ENCODE measurements at regions not wholly inside any gene's neighbourhood (a gene's known extent, or its start where the extent isn't known, plus 50 kb on each side); places are given as distances from the start of the nearest gene placed in this dataset.
"Not testable (repeated sequence)": the region's sequence is repeated elsewhere in the genome, so short reads cannot be mapped to it uniquely, and the experiment has no call there.

DNA sequence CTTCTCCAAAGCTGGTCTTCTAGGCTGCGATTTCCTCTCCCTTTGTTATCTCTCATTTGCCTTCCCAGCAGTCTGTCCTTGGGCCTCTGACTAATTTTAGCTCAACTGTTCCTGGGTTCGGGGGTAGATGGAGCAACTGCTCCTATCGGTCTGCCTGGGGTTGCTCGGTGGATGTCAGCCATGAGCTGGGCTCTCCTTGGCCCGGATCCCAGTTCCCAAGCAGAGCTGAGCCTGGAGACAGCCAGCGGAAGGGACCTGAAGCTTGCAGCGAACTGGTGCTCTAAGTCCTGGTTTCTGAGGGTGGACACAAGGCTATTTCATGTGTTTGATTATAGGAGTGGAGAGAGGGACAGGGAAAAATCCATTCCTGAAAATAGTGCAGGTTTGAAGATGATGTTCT, 423.0 kb downstream of the RPS6KC1 start:
- ATAC-seq (no peak), DNase-seq (no peak)

GRCh38 chr1:213481395-213481794, 430.4 kb downstream of the RPS6KC1 start:
- no peak for DNase-seq
- no peak for ATAC-seq

- DNase-seq (no peak), ATAC-seq (peak; percentile 65)
Measured at GRCh38 chr1:213484333-213484732, 433.3 kb downstream of the RPS6KC1 start.

- ATAC-seq, result no peak
- no peak for DNase-seq
Measured at GRCh38 chr1:213484758-213485157, 433.7 kb downstream of the RPS6KC1 start.

DNA sequence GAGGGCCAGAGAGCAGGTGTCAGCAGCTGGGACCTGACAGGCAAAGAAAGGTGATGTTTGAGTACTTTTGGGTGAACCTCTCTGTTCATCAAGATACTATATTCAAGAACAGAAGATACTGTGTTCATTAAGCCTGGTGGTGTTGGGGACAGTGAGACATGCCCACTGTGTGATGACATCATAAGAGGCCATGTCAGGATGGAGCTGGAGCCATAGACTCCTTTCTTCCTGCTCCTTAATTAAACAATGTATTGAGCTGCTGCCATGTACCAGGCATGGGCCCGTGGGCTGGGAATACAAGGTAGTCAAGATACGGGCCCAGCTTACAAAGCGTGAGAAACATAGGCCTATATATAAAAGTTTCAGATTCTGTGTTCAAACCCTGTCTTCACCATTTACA, 435.4 kb downstream of the RPS6KC1 start:
- DNase-seq (no peak), ATAC-seq (no peak)

- ATAC-seq (no peak), DNase-seq (no peak)
Measured at GRCh38 chr1:213491468-213491867, 440.4 kb downstream of the RPS6KC1 start.

DNA sequence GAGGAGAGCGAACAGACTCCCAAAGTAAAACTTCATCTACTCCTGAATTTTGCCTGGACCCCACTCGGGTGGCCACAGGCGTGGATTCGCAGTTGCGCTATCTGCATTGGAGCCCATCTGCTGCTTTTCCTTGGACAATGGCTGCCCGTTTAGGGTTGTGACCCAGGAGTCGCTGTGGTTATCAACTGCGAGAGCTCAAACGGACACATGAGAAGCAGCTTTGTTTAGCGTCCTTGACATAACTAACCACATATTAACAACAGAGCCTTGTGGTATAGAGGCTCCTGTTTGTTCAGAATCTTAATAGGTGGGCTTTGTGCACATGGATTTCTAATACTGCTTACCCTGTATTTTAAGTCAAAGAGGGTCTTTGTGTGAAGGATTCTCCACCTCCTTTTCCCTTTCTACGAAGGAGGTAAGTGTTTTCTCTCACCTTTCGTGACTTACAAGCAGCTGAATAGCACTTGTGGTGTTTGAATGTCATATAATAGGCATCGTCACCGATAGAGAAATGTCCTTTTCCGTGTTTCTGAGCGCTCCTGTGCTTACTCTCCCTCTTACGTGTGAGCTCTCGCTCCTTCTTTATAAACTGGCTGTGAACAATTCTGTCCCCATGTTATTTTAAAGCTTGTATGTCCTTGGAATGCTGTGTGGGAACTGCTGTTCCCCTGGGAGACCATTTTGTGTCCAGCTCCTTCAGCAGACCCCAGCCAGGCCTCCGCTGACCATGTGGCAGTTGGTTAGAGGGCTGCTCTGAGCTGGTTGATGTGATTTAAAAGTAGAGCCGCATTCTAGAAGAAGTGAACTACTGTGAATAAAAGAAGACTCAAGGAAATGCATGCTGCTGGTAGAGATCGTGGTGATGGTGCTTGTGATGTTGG, 441.4 kb downstream of the RPS6KC1 start:
- ATAC-seq, result no peak
- DNase-seq, result no peak

GRCh38 chr1:213499444-213499843, 448.4 kb downstream of the RPS6KC1 start:
- ATAC-seq (no peak), DNase-seq (no peak)

GRCh38 chr1:213507472-213508223, 456.6 kb downstream of the RPS6KC1 start:
- no peak for DNase-seq
- no peak for ATAC-seq

- ATAC-seq, result no peak
- no peak for DNase-seq
Measured at GRCh38 chr1:213511173-213511572, 460.1 kb downstream of the RPS6KC1 start.

DNA sequence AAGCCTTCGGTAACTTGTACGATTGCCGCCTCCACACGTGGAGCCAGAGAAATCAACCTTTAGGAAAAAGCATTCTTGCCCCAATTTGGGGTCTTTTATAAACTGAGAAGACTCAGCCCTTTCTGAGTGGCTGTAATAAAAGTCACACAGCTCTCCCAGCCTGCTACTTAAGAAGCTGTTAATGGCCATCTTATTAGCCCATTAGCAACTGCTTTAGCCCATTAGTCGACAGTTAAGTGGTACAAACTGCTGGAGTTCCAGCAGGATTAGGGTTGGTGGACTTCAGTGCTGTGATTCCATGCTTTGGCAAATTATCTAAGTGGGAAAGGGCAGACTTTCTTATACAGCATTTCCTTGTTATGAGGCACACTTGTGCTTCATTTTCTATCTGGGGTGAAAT, 461.3 kb downstream of the RPS6KC1 start:
- no peak for ATAC-seq
- DNase-seq, result no peak

DNA sequence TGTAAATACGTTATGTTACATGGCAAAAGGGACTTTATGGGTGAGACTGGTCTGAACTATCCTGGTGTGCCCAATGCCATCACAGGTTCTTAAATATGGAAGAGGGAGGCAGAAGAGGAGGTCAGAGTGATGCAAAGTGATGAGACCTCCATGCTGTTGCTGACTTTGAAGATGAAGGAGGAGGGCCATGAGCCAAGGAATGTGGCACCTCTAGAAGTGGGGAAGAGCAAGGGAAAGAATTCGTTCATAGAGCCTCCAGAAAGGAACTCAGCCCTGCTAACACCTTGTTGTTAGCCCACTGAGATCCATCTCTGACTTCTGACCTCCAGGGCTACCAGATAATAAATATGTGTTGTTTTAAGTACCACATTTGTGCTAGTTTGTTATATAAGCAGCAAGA, 462.0 kb downstream of the RPS6KC1 start:
- no peak for ATAC-seq
- no peak for DNase-seq

DNA sequence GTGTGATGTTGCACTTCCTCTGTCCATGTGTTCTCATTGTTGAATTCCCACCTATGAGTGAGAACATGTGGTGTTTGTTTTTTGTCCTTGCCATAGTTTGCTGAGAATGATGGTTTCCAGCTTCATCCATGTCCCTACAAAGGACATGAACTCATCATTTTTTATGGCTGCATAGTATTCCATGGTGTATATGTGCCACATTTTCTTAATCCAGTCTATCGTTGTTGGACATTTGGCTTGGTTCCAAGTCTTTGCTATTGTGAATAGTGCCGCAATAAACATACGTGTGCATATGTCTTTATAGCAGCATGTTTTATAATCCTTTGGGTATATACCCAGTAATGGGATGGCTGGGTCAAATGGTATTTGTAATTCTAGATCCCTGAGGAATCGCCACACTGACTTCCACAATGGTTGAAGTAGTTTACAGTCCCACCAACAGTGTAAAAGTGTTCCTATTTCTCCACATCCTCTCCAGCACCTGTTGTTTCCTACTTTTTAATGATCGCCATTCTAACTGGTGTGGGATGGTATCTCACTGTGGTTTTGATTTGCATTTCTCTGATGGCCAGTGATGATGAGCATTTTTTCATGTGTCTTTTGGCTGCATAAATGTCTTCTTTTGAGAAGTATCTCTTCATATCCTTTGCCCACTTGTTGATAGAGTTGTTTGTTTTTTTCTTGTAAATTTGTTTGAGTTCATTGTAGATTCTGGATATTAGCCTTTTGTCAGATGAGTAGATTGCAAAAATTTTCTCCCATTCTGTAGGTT, 463.6 kb downstream of the RPS6KC1 start:
- not testable (repeated sequence) for DNase-seq, ATAC-seq

GRCh38 chr1:213519098-213519497, 468.1 kb downstream of the RPS6KC1 start:
- DNase-seq (no peak), ATAC-seq (no peak)

GRCh38 chr1:213521206-213521605, 466.6 kb upstream of the PROX1 start:
- no peak for ATAC-seq
- DNase-seq, result no peak

DNA sequence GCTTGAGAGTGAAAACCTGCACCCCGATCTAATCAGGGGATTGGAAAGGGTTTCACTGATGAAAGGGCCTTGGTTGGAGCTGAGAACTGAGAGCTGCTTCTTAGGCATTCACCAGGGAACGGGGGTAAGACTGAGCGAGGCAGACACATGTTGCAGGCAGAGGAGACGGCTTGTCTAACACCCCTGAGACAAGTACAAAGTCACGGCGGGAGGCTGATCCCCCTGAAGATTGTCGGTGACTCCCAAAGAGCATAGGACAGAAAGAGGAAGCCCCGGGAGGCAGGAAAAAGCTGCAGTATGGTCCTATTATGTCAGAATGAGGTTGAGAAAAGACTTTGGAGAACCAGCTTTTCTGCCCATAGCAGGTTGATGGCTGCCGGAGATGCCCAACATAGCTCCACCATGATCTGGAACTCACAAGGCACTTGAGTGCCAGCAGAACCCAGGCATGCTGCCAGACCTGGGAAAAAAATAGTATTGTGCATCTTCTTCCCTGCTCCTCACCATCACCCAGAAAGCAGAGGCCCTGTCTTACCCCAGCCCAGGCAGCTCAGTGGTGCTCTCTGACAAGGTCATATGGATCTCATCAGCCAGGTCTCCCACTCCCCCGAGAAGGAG, 463.9 kb upstream of the PROX1 start:
- ATAC-seq (no peak), DNase-seq (no peak)

DNA sequence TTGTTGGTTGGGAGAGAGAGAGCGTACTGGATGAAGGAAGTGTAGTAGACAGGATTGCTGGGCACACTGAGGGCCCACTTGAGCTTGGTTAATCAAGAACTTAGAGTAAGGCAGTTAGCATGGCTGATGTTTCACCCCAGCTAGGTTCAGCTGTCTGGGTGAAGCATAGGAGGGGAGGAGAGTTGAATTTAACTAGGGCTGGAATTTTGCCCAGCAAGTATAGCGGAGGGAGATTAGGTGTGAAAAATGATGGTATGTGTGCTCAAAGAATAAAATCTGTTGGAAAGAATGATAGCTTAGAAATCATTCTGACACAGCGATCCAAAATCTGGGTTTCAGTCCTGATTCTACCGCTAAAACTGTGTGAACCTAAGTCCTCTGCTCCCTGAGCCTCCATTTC, 461.5 kb upstream of the PROX1 start:
- ATAC-seq, result no peak

DNA sequence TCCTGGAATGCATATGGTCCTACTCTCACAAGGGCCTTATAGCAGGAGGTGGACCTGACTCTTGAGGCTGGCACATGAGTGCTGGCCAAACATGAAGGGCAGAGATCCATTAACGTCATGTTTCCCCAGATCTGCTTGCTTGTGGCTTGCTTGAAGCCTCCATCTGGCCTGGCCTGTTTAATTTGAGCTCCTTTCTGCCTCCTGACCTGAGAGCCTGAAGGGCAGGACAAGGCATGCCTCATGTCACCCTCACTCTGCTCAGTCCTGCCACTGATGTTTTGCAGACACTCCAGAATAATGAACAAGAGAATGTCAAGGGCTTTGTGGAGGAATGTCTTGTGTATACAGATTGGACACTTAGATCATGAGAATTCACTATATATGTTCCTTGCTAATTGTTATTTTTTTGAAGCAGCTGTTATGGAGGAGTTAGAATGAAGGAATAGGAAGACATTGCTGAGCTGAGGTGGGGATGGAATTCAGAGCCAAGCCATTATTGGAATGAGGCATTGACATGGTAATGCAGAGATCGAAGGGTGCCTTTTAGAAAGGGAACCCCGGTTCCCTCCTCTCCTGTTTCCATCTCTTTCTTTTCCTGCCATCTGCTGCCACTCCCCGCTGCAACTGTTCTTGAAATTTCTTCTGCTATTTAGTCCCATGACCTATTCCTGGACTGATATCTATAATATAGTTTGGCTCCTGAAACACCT, 457.0 kb upstream of the PROX1 start:
- ATAC-seq, result no peak
- no peak for DNase-seq

More for the DNA sequence above, 461.5 kb upstream of the PROX1 start:
- no peak for DNase-seq

DNA sequence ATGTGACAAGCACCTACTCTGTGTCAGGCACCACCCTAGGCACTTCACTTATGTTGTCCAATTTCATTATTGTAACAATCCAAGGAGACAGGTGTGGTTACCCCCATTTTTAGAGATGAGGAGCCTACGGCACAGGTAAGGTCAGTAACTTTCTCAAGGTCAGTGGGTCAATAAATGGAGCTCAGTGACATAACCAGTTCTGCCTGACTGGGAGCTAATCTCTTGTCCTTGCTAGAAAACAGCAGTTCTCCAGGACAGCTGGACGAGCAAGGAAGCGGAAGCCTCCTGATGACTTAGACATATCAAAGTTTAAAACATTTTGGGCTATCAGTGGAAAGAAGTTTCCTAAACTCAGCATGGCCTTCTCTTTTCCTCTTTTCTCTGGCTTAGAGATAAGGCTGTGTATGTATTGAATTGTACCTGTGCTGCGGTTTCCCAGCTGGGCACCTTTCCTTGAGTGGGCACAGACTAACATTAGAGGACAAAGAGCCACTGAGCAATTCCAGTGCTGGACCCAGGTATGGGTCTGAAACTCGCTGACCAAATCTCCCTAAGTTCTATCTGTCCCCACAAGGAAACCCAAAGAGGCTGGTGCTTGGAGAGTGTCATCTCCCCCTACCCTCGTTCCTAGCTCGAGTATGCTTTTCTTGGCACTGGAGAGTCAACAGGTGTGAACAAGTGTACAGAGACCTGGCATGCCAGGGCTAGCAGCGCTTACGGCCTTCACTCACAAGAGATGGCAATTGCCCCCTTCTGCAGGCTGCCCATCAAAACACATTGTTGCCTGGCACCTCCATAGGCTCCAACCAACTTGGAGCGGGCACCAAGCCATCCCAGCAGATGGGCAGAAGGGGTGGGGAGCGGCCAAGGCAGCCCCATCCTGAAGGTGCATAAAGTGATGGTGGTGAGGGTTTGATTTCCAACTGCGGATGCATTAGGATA, 456.1 kb upstream of the PROX1 start:
- ATAC-seq (no peak), DNase-seq (no peak)

- ATAC-seq (no peak), DNase-seq (no peak)
Measured at GRCh38 chr1:213533125-213533524, 454.6 kb upstream of the PROX1 start.
